ENCODE measurements at regions not wholly inside any gene's neighbourhood (a gene's known extent, or its start where the extent isn't known, plus 50 kb on each side); places are given as distances from the start of the nearest gene placed in this dataset.
A peak's percentile ranks its signal among the peaks of the same experiment; 100 is the strongest.

DNA sequence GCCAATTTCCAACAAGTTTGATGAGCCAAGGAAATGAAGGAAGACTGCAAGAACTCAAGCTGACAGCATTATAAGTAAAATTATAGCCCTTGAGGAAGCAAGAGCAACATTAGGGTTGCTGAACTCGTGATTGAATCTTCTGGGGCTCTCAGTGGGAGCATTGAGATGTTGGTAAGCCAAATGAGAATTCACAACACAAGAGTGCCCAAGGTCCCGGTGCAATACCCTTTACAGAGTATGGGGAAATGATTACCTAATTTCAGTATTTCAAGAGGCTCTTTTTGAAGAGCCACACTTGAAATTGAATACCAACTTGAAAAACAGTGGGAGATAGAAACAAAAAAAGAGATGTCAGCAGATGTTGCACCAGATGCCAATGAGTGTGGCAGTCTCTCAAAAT lies 554.5 kb downstream of the STK39 start:
- Histone ChIP-seq H3K36me3 (replicated peaks in 1 of 2; ENCODE audit: control insufficient read depth in 1 of 2, insufficient read depth in 2 of 2, low read length in 2 of 2) (no peaks in the 10 kb centered on the region), H3K27ac (ENCODE audit: low read depth in 1 of 2, low read length in 2 of 2) (no peak overlapping the region), H3K9ac (ENCODE audit: insufficient read depth, low read length, poor library complexity, severe bottlenecking) (no peak overlapping the region), H2AFZ (ENCODE audit: insufficient read depth, low read depth, low read length, poor library complexity, severe bottlenecking) (no peak overlapping the region), H3K4me2 (replicated peaks; ENCODE audit: extremely low read depth, low read length, poor library complexity, severe bottlenecking) (no peak overlapping the region), H3K9me3 (replicated peaks in 1 of 2; ENCODE audit: control insufficient read depth in 1 of 2, insufficient read depth in 1 of 2, low read length in 2 of 2) (no peaks in the 10 kb centered on the region), H3K27me3 (ENCODE audit: control insufficient read depth in 2 of 2, insufficient read depth in 2 of 2, low read length in 2 of 2) (no peaks in the 10 kb centered on the region), H3K4me3 (replicated peaks in 1 of 3; ENCODE audit: low read depth in 2 of 3, low read length in 3 of 3) (no peak overlapping the region), H3K4me1 (ENCODE audit: control insufficient read depth in 1 of 2, insufficient read depth in 2 of 2, low read length in 2 of 2) (no peaks in the 10 kb centered on the region), H4K20me1 (ENCODE audit: insufficient read depth, low read length) (no peaks in the 10 kb centered on the region), H3K79me2 (ENCODE audit: insufficient read depth, low read length) (no peaks in the 10 kb centered on the region)
- no peaks in the 10 kb centered on the region for H3K4me1 Mint-ChIP-seq
- no peaks in the 10 kb centered on the region for H3K27me3 Mint-ChIP-seq (ENCODE audit: low read depth in 3 of 3)
- H3K4me3 Mint-ChIP-seq, result no peak overlapping the region
- DNase-seq, result no peak
- H3K9me3 Mint-ChIP-seq, result peaks cover 0 to 4% (median 0%) of the 10 kb centered on the region in 7 donors
- H3K27ac Mint-ChIP-seq, result peak overlapping the region in 1 of 7 donors; percentile 17
- no peaks in the 10 kb centered on the region for H3K36me3 Mint-ChIP-seq
- no CpG with 5 or more reads among the region's 2 CpGs for WGBS (ENCODE audit: insufficient coverage)
- TF ChIP-seq, protein P1, sequence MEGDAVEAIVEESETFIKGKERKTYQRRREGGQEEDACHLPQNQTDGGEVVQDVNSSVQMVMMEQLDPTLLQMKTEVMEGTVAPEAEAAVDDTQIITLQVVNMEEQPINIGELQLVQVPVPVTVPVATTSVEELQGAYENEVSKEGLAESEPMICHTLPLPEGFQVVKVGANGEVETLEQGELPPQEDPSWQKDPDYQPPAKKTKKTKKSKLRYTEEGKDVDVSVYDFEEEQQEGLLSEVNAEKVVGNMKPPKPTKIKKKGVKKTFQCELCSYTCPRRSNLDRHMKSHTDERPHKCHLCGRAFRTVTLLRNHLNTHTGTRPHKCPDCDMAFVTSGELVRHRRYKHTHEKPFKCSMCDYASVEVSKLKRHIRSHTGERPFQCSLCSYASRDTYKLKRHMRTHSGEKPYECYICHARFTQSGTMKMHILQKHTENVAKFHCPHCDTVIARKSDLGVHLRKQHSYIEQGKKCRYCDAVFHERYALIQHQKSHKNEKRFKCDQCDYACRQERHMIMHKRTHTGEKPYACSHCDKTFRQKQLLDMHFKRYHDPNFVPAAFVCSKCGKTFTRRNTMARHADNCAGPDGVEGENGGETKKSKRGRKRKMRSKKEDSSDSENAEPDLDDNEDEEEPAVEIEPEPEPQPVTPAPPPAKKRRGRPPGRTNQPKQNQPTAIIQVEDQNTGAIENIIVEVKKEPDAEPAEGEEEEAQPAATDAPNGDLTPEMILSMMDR (IDR thresholded peaks at IDR 0.05), result no peak
- intact Hi-C loops (cut with micrococcal nuclease), result no loop called here

DNA sequence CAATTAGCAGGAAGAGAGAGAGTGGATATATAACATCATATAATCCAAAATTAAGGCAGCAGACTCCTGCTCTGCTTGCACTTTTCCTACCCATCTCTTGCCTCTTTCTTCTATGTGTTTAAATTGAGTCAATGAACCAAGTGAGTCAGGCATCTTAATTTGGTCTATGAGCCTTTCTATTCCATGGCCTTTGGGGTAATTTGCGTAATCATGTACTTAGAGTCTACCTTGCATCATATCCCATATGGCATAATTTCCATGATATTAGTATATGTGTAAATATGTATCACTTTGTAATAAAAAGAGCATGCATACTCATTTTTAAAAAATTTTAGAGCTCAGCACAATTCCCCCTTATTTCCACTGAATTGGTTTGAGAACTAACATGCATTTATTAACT lies 555.2 kb downstream of the STK39 start:
- Histone ChIP-seq H3K36me3 (replicated peaks in 1 of 2; ENCODE audit: control insufficient read depth in 1 of 2, insufficient read depth in 2 of 2, low read length in 2 of 2) (no peaks in the 10 kb centered on the region), H3K27ac (ENCODE audit: low read depth in 1 of 2, low read length in 2 of 2) (no peak overlapping the region), H3K4me1 (ENCODE audit: control insufficient read depth in 1 of 2, insufficient read depth in 2 of 2, low read length in 2 of 2) (no peaks in the 10 kb centered on the region), H3K9me3 (replicated peaks in 1 of 2; ENCODE audit: control insufficient read depth in 1 of 2, insufficient read depth in 1 of 2, low read length in 2 of 2) (no peaks in the 10 kb centered on the region), H3K27me3 (ENCODE audit: control insufficient read depth in 2 of 2, insufficient read depth in 2 of 2, low read length in 2 of 2) (no peaks in the 10 kb centered on the region), H3K4me3 (replicated peaks in 1 of 3; ENCODE audit: low read depth in 2 of 3, low read length in 3 of 3) (no peak overlapping the region), H3K9ac (ENCODE audit: insufficient read depth, low read length, poor library complexity, severe bottlenecking) (no peak overlapping the region), H2AFZ (ENCODE audit: insufficient read depth, low read depth, low read length, poor library complexity, severe bottlenecking) (no peak overlapping the region), H3K4me2 (replicated peaks; ENCODE audit: extremely low read depth, low read length, poor library complexity, severe bottlenecking) (no peak overlapping the region), H3K79me2 (ENCODE audit: insufficient read depth, low read length) (no peaks in the 10 kb centered on the region), H4K20me1 (ENCODE audit: insufficient read depth, low read length) (no peaks in the 10 kb centered on the region)
- peaks cover 0 to 4% (median 0%) of the 10 kb centered on the region in 7 donors for H3K9me3 Mint-ChIP-seq
- TF ChIP-seq, protein P1 (IDR thresholded peaks at IDR 0.05), result no peak
- no peaks in the 10 kb centered on the region for H3K27me3 Mint-ChIP-seq (ENCODE audit: low read depth in 3 of 3)
- H3K4me3 Mint-ChIP-seq, result no peak overlapping the region
- H3K4me1 Mint-ChIP-seq, result no peaks in the 10 kb centered on the region
- intact Hi-C loops (cut with micrococcal nuclease), result no loop called here
- no peak overlapping the region for H3K27ac Mint-ChIP-seq
- no peak for DNase-seq
- no CpG with 5 or more reads among the region's 1 CpG for WGBS (ENCODE audit: insufficient coverage)
- no peaks in the 10 kb centered on the region for H3K36me3 Mint-ChIP-seq

Measured in CD14-positive monocyte (primary cell).